ENCODE measurements at regions not wholly inside any gene's neighbourhood (a gene's known extent, or its start where the extent isn't known, plus 50 kb on each side); places are given as distances from the start of the nearest gene placed in this dataset.

GRCh38 chr2:16508490-16508851, 157.2 kb downstream of the CYRIA start:
- Mint-ChIP-seq H3K27ac (no peak overlapping the region), H3K9me3 (no peaks in the 10 kb centered on the region), H3K4me1 (ENCODE audit: low read depth in 2 of 2) (no peaks in the 10 kb centered on the region), H3K27me3 (peaks cover 35 to 43% of the 10 kb centered on the region in 2 donors), H3K36me3 (ENCODE audit: insufficient read depth) (no peaks in the 10 kb centered on the region), H3K4me3 (no peak overlapping the region)
- ATAC-seq (replicated peaks), result no peak
- no peak for DNase-seq

- no peaks in the 10 kb centered on the region for H3K9me3 Mint-ChIP-seq
- no peak overlapping the region for H3K4me3 Mint-ChIP-seq
- ATAC-seq (replicated peaks) (no peak), DNase-seq (no peak)
- H3K36me3 Mint-ChIP-seq (ENCODE audit: insufficient read depth), result no peaks in the 10 kb centered on the region
- H3K27ac Mint-ChIP-seq, result no peak overlapping the region
- no peaks in the 10 kb centered on the region for H3K4me1 Mint-ChIP-seq (ENCODE audit: low read depth in 2 of 2)
- peaks cover 35 to 43% of the 10 kb centered on the region in 2 donors for H3K27me3 Mint-ChIP-seq
Measured at GRCh38 chr2:16507655-16508489, 157.8 kb downstream of the CYRIA start.

DNA sequence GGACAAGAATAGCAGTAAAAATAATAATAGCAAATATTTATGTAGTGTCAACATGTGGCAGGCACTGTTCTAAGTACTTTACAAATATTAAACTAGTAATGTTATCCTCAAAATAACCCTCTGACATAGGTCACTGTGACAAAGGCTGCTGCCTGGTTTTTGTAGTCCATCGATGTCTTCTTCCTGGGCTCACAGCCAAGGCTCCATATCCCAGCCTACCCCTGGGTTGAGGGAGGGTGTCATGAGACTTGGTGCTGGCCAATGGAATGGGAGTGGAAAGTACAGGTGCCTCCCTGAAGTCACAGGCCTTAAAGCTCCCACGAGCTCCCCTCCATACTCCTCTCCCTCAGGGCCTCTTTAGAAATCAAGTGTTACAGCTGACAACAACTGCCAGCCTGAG, 159.3 kb downstream of the CYRIA start:
- Mint-ChIP-seq H3K4me1 (ENCODE audit: low read depth in 2 of 2) (no peaks in the 10 kb centered on the region), H3K36me3 (ENCODE audit: insufficient read depth) (no peaks in the 10 kb centered on the region), H3K27me3 (peaks cover 31 to 38% of the 10 kb centered on the region in 2 donors), H3K9me3 (no peaks in the 10 kb centered on the region), H3K27ac (no peak overlapping the region), H3K4me3 (no peak overlapping the region)
- no peak for DNase-seq
- no peak for ATAC-seq (replicated peaks)

DNA sequence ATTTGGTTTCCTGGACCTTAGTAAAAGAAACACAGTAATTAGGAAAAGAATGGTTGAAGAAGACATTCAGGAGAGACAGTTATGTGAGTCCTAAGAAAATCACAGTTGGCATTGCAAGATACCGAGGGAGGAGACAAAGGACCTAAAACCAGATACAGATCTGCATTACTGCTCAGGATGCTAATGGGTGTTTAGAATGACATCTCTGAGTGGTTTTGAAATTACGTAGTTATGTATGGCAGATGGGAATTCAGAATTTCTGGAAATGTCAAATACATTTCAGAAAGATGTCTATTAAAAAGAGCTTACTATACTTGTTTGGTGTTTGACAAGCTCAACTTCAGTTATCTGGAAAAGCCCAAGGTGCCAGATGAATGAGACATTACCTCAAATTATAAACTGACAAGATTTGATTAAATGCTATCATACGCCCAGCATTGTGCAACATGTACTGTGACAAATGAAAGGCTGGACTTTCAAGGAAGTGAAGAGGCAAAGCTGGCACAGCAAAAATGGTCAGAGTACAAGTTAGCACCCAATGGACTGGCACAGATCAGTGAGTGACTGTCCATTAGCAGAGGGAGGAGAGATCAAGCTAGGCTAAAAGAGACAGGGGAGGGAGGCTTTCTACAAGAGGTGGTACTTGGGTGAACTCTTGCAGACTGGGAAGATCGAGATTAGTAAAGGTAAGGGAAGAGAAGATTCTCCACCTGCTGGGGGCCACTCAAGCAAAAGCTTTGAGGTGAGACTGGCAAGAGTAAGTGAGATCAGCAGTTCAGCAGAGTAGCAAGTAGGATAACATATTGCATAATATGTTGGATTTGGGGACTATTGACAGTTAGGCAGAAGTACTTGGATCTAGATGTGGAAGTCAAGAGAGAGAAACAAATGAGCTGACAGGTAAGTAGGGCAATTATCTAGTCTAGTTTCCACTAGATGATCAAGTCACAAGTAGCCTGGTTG, 168.9 kb downstream of the CYRIA start:
- DNase-seq, result no peak
- ATAC-seq (replicated peaks), result no peak
- no peaks in the 10 kb centered on the region for H3K27me3 Mint-ChIP-seq

DNA sequence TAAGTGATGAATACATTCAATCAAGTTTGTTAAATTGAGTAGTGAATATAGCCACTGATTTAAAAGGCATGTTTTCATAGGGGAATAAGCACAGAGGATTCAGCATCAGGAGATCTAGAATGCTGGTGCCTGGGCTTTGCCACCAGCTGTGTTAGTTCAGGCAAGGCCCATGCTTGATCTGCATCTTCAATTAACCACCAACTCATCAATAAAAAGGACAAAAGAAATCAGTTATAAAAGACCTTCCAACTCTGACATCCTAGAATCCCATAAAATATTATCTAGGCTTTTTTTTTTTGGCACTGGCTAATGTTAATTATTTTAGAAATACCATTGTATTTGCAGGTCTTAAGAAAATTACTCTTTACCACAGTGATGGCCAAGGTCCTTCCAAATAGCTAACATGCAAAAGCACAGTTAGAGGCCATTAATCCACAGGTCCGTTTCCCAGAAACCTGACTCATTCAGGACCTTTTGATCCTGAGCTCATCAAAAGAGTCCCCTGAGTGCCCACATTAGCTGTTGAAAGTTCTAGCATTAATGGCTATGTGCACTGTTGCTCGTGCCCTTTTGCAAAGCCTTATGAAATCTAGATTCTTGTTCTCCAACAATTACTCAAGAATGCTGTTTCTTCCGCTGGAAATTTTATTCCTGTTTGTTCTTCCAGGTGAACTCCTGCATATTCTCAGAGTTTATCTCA, 170.0 kb downstream of the CYRIA start:
- no peak for ATAC-seq (replicated peaks)
- Mint-ChIP-seq H3K4me3 (no peak overlapping the region), H3K4me1 (ENCODE audit: low read depth in 2 of 2) (no peaks in the 10 kb centered on the region)

More for the DNA sequence above, 168.9 kb downstream of the CYRIA start:
- Mint-ChIP-seq H3K9me3 (peaks cover 0 to 8% of the 10 kb centered on the region in 2 donors), H3K4me3 (no peak overlapping the region), H3K4me1 (ENCODE audit: low read depth in 2 of 2) (no peaks in the 10 kb centered on the region), H3K27ac (no peak overlapping the region), H3K36me3 (ENCODE audit: insufficient read depth) (no peaks in the 10 kb centered on the region)

GRCh38 chr2:16494836-16495508, 170.7 kb downstream of the CYRIA start:
- no peak overlapping the region for H3K27ac Mint-ChIP-seq
- no peak for ATAC-seq (replicated peaks)

More for the DNA sequence above, 170.0 kb downstream of the CYRIA start:
- no peak for DNase-seq
- Mint-ChIP-seq H3K36me3 (ENCODE audit: insufficient read depth) (no peaks in the 10 kb centered on the region), H3K9me3 (peaks cover 0 to 8% of the 10 kb centered on the region in 2 donors), H3K27ac (no peak overlapping the region), H3K27me3 (no peaks in the 10 kb centered on the region)

GRCh38 chr2:16493788-16494187, 171.8 kb downstream of the CYRIA start:
- H3K4me3 Mint-ChIP-seq, result no peak overlapping the region
- ATAC-seq (replicated peaks) (no peak), DNase-seq (no peak)
- H3K36me3 Mint-ChIP-seq (ENCODE audit: insufficient read depth), result no peaks in the 10 kb centered on the region
- H3K4me1 Mint-ChIP-seq (ENCODE audit: low read depth in 2 of 2), result no peaks in the 10 kb centered on the region
- H3K9me3 Mint-ChIP-seq, result peaks cover 0 to 8% of the 10 kb centered on the region in 2 donors
- H3K27me3 Mint-ChIP-seq, result no peaks in the 10 kb centered on the region
- H3K27ac Mint-ChIP-seq, result no peak overlapping the region

More at GRCh38 chr2:16494836-16495508, 170.7 kb downstream of the CYRIA start:
- Mint-ChIP-seq H3K4me3 (no peak overlapping the region), H3K36me3 (ENCODE audit: insufficient read depth) (no peaks in the 10 kb centered on the region), H3K27me3 (no peaks in the 10 kb centered on the region), H3K4me1 (ENCODE audit: low read depth in 2 of 2) (no peaks in the 10 kb centered on the region), H3K9me3 (peaks cover 0 to 8% of the 10 kb centered on the region in 2 donors)
- no peak for DNase-seq

DNA sequence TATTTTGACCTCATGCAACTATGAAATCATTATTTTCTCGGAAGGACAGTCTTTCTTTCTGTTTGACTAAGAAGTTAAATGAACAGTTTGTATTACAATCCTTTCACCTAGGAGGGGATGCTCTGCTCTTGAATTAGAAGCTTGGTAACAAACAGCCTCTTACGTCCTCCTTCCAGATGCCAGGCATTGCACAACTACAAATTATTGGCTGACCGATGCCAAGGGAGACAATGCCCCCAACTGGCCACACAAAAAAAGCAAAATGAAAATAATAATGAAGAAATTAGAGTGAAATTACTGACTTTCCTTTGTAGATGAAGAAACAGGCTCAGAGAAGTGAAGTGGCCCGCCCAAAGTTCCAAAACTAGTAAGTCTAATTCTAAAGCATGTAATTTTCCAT, 177.9 kb downstream of the CYRIA start:
- Mint-ChIP-seq H3K27ac (no peak overlapping the region), H3K4me1 (ENCODE audit: low read depth in 2 of 2) (no peaks in the 10 kb centered on the region), H3K27me3 (peaks cover 0 to 12% of the 10 kb centered on the region in 2 donors), H3K36me3 (ENCODE audit: insufficient read depth) (no peaks in the 10 kb centered on the region), H3K9me3 (no peaks in the 10 kb centered on the region), H3K4me3 (no peak overlapping the region)
- ATAC-seq (replicated peaks), result no peak
- DNase-seq, result no peak

DNA sequence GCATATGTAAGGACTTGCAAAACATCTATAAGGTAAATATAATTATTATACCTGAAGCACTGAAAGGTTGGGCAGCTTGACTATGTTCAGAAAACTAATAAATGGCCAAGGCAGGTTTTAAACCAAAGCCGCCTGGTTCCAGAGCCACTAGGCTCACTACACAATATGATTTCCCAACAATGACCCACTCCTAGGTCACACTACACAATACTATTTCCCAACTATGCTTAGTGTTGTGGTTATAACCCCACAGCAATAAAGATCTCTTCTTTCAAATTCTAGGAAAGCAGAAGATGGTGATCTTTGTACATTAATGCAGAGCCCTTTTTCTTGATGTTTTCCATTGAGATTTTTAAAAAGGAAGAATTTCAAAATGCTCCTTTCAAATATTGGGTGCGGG, 180.4 kb downstream of the CYRIA start:
- Mint-ChIP-seq H3K9me3 (no peaks in the 10 kb centered on the region), H3K27me3 (peaks cover 0 to 12% of the 10 kb centered on the region in 2 donors), H3K27ac (no peak overlapping the region), H3K4me3 (no peak overlapping the region), H3K4me1 (ENCODE audit: low read depth in 2 of 2) (no peaks in the 10 kb centered on the region), H3K36me3 (ENCODE audit: insufficient read depth) (no peaks in the 10 kb centered on the region)
- ATAC-seq (replicated peaks), result no peak
- no peak for DNase-seq

DNA sequence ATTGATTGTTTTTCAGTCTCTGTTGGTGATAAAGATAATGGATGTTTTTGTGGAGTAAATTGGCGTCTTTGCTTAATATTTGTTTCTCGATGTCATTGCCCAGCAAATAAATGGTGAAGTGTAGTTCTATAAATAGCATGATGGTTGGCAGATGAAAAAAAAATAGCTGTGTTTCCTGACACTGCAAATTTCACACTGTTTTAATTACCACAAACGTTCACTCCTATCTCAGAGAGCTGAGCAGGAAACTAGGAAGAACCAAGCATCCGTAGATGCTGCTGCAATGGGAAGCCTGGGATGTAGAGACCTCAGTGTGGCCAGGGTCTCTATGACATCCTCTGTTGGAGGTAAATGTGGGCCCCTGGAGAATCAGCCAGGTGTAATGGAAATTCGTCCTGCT, 183.2 kb downstream of the CYRIA start:
- no peak for DNase-seq
- Mint-ChIP-seq H3K36me3 (ENCODE audit: insufficient read depth) (no peaks in the 10 kb centered on the region), H3K4me1 (ENCODE audit: low read depth in 2 of 2) (no peaks in the 10 kb centered on the region), H3K4me3 (no peak overlapping the region), H3K9me3 (no peaks in the 10 kb centered on the region), H3K27ac (no peak overlapping the region), H3K27me3 (peaks cover 0 to 5% of the 10 kb centered on the region in 2 donors)
- no peak for ATAC-seq (replicated peaks)

DNA sequence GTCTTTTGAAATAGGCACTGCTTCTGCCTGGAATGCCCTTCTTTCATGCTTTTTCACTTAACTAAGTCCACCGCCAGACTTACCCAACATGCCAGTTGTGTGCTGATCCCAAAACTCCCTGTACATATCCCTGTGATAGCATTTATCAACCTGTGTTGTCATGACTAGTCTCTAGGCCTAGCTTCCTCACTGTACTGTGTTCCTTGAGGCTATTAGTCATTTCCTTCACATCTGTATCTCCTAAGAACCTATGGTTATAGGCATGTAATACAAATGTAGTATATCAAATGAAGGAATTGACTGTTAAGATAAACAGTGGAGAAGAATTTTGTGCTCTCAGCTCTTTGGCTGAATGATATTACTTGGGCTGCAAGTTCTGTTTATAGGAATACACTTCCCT, 184.3 kb downstream of the CYRIA start:
- H3K36me3 Mint-ChIP-seq (ENCODE audit: insufficient read depth), result no peaks in the 10 kb centered on the region
- no peak for DNase-seq
- no peaks in the 10 kb centered on the region for H3K9me3 Mint-ChIP-seq
- no peak overlapping the region for H3K4me3 Mint-ChIP-seq
- H3K27ac Mint-ChIP-seq, result no peak overlapping the region
- no peaks in the 10 kb centered on the region for H3K4me1 Mint-ChIP-seq (ENCODE audit: low read depth in 2 of 2)
- ATAC-seq (replicated peaks), result no peak
- peaks cover 0 to 5% of the 10 kb centered on the region in 2 donors for H3K27me3 Mint-ChIP-seq

DNA sequence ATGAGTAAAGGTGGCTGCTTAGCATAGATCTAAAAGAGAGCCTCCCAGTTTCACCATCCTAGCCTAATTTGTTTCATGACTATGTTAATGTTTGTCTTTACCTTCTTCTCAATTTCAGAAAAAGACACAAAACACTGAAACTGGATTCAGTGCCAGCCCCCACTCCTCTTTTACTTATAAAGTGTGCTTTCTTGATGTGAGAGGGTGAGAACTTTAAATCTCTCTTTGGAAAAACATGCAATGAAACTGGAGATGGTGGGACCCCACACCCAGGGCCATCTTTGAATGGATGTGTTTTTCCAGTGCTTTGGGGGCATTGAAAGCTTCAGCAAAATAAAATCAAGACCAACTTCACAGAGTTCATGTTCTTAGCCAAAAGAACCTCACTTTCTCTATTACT, 185.9 kb downstream of the CYRIA start:
- Mint-ChIP-seq H3K27ac (no peak overlapping the region), H3K9me3 (no peaks in the 10 kb centered on the region), H3K27me3 (peaks cover 0 to 5% of the 10 kb centered on the region in 2 donors), H3K4me1 (ENCODE audit: low read depth in 2 of 2) (no peaks in the 10 kb centered on the region), H3K4me3 (no peak overlapping the region), H3K36me3 (ENCODE audit: insufficient read depth) (no peaks in the 10 kb centered on the region)
- DNase-seq (no peak), ATAC-seq (replicated peaks) (no peak)

Data from effector memory CD8-positive, alpha-beta T cell (primary cell).